ENCODE measurements at regions not wholly inside any gene's neighbourhood (a gene's known extent, or its start where the extent isn't known, plus 50 kb on each side); places are given as distances from the start of the nearest gene placed in this dataset.

DNA sequence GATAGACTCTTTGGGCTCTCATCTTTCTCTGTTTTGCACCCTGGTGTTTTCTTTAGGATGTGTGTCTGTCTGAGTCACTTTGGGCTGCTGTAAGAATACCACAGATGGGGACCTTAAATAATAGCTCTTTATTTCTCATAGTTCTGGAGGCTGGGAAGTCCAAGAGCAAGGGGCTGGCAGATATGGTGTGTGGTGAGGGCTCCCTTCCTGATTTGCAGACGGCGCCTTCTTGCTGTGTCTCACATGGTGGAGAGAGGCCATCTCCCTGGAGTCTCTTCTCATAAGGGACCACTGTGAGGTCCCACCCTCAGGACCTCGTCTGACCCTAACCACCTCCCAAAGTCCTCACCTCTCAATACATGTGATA lies 93.7 kb upstream of the ADRA2C start:
- ATAC-seq, result no peak
- TF ChIP-seq ZFP30 (CRISPR knock-in tag; IDR thresholded peaks at IDR 0.05) (no peak), TOX (CRISPR knock-in tag; IDR thresholded peaks at IDR 0.05; ENCODE audit: borderline replicate concordance) (no peak), RARB (CRISPR knock-in tag; IDR thresholded peaks at IDR 0.05) (no peak), CSDC2 (CRISPR knock-in tag; IDR thresholded peaks at IDR 0.05) (no peak), ISL1 (CRISPR knock-in tag; IDR thresholded peaks at IDR 0.05) (no peak), ZNF565 (CRISPR knock-in tag; conservative IDR thresholded peaks at IDR 0.05; ENCODE audit: low read depth) (no peak), BACH2 (CRISPR knock-in tag; IDR thresholded peaks at IDR 0.05; ENCODE audit: borderline replicate concordance) (no peak), ZC3H10 (CRISPR knock-in tag; IDR thresholded peaks at IDR 0.05) (no peak), ZNF8 (CRISPR knock-in tag; IDR thresholded peaks at IDR 0.05) (no peak), ESRRG (CRISPR knock-in tag; IDR thresholded peaks at IDR 0.05) (no peak), OSR1 (CRISPR knock-in tag; IDR thresholded peaks at IDR 0.05) (no peak), ARNTL (CRISPR knock-in tag; IDR thresholded peaks at IDR 0.05; ENCODE audit: borderline replicate concordance, low read depth) (no peak), GLIS3 (CRISPR knock-in tag; IDR thresholded peaks at IDR 0.05) (no peak)
- TF ChIP-seq, protein P1, sequence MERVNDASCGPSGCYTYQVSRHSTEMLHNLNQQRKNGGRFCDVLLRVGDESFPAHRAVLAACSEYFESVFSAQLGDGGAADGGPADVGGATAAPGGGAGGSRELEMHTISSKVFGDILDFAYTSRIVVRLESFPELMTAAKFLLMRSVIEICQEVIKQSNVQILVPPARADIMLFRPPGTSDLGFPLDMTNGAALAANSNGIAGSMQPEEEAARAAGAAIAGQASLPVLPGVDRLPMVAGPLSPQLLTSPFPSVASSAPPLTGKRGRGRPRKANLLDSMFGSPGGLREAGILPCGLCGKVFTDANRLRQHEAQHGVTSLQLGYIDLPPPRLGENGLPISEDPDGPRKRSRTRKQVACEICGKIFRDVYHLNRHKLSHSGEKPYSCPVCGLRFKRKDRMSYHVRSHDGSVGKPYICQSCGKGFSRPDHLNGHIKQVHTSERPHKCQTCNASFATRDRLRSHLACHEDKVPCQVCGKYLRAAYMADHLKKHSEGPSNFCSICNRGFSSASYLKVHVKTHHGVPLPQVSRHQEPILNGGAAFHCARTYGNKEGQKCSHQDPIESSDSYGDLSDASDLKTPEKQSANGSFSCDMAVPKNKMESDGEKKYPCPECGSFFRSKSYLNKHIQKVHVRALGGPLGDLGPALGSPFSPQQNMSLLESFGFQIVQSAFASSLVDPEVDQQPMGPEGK (CRISPR knock-in tag; IDR thresholded peaks at IDR 0.05; ENCODE audit: borderline replicate concordance), result no peak
- TF ChIP-seq, protein P2, sequence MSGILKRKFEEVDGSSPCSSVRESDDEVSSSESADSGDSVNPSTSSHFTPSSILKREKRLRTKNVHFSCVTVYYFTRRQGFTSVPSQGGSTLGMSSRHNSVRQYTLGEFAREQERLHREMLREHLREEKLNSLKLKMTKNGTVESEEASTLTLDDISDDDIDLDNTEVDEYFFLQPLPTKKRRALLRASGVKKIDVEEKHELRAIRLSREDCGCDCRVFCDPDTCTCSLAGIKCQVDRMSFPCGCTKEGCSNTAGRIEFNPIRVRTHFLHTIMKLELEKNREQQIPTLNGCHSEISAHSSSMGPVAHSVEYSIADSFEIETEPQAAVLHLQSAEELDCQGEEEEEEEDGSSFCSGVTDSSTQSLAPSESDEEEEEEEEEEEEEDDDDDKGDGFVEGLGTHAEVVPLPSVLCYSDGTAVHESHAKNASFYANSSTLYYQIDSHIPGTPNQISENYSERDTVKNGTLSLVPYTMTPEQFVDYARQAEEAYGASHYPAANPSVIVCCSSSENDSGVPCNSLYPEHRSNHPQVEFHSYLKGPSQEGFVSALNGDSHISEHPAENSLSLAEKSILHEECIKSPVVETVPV (CRISPR knock-in tag; IDR thresholded peaks at IDR 0.05), result no peak
- TF ChIP-seq, protein P3, sequence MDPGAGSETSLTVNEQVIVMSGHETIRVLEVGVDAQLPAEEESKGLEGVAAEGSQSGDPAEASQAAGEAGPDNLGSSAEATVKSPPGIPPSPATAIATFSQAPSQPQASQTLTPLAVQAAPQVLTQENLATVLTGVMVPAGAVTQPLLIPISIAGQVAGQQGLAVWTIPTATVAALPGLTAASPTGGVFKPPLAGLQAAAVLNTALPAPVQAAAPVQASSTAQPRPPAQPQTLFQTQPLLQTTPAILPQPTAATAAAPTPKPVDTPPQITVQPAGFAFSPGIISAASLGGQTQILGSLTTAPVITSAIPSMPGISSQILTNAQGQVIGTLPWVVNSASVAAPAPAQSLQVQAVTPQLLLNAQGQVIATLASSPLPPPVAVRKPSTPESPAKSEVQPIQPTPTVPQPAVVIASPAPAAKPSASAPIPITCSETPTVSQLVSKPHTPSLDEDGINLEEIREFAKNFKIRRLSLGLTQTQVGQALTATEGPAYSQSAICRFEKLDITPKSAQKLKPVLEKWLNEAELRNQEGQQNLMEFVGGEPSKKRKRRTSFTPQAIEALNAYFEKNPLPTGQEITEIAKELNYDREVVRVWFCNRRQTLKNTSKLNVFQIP (CRISPR knock-in tag; IDR thresholded peaks at IDR 0.05; ENCODE audit: borderline replicate concordance, low read depth), result no peak
- TF ChIP-seq, protein P4, sequence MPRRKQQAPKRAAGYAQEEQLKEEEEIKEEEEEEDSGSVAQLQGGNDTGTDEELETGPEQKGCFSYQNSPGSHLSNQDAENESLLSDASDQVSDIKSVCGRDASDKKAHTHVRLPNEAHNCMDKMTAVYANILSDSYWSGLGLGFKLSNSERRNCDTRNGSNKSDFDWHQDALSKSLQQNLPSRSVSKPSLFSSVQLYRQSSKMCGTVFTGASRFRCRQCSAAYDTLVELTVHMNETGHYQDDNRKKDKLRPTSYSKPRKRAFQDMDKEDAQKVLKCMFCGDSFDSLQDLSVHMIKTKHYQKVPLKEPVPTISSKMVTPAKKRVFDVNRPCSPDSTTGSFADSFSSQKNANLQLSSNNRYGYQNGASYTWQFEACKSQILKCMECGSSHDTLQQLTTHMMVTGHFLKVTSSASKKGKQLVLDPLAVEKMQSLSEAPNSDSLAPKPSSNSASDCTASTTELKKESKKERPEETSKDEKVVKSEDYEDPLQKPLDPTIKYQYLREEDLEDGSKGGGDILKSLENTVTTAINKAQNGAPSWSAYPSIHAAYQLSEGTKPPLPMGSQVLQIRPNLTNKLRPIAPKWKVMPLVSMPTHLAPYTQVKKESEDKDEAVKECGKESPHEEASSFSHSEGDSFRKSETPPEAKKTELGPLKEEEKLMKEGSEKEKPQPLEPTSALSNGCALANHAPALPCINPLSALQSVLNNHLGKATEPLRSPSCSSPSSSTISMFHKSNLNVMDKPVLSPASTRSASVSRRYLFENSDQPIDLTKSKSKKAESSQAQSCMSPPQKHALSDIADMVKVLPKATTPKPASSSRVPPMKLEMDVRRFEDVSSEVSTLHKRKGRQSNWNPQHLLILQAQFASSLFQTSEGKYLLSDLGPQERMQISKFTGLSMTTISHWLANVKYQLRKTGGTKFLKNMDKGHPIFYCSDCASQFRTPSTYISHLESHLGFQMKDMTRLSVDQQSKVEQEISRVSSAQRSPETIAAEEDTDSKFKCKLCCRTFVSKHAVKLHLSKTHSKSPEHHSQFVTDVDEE (CRISPR knock-in tag; IDR thresholded peaks at IDR 0.05), result no peak

DNA sequence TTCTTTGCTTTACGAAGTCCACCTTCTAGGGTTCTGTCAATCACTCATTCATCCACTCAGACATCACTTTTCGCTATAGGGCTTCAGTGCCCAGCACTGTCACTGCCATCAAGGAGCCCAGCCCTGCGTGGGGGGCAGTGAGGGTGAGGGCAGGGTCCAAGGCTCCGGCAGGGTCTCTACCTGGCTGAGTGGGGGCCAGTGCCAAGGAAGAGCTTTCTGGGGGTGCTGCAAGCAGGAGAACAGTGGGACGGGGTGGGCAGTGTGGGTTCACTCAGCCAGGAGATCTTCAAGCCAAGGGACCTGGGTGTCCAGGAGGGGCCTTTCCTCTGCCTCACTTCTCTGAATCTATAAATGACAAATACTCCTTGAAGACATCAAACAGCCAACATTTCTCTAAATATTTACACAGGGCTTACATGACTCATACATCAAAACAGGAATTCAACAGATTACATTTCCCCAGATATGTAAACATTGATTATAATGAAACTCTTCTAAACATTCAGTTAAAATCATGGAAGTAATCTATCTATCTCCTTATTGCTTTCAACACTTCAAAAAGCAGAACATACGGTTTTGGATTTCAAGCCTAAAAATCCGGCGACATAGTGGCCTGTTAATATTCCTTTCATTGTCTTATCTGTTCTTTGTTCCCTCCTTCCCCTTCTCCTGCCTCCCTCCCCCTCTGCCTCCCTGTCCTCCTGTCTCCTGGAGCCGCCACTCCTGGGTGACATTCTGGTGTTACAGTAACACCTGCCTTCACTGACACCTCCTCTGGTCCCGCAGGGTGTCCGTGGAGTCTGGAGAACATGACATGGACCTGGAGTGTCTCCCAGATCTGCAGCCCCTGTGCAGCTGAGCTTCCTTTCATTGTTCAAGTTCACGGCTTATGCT lies 94.4 kb upstream of the ADRA2C start:
- no peak for ATAC-seq
- TF ChIP-seq ESRRG (CRISPR knock-in tag; IDR thresholded peaks at IDR 0.05) (no peak), ZNF70 (CRISPR knock-in tag; IDR thresholded peaks at IDR 0.05) (no peak), ZFP30 (CRISPR knock-in tag; IDR thresholded peaks at IDR 0.05) (no peak), PPARA (CRISPR knock-in tag; IDR thresholded peaks at IDR 0.05; ENCODE audit: borderline replicate concordance) (no peak), TOX (CRISPR knock-in tag; IDR thresholded peaks at IDR 0.05; ENCODE audit: borderline replicate concordance) (no peak), GLIS3 (CRISPR knock-in tag; IDR thresholded peaks at IDR 0.05) (no peak), ZFP3 (CRISPR knock-in tag; IDR thresholded peaks at IDR 0.05) (no peak), ZNF565 (CRISPR knock-in tag; conservative IDR thresholded peaks at IDR 0.05; ENCODE audit: low read depth) (no peak), CSDC2 (CRISPR knock-in tag; IDR thresholded peaks at IDR 0.05) (no peak), OSR1 (CRISPR knock-in tag; IDR thresholded peaks at IDR 0.05) (no peak), BACH2 (CRISPR knock-in tag; IDR thresholded peaks at IDR 0.05; ENCODE audit: borderline replicate concordance) (no peak), ARNTL (CRISPR knock-in tag; IDR thresholded peaks at IDR 0.05; ENCODE audit: borderline replicate concordance, low read depth) (no peak)
- TF ChIP-seq, protein P2 (CRISPR knock-in tag; IDR thresholded peaks at IDR 0.05), result no peak
- TF ChIP-seq, protein P1 (CRISPR knock-in tag; IDR thresholded peaks at IDR 0.05; ENCODE audit: borderline replicate concordance), result no peak
- TF ChIP-seq, protein P3 (CRISPR knock-in tag; IDR thresholded peaks at IDR 0.05; ENCODE audit: borderline replicate concordance, low read depth), result no peak
- TF ChIP-seq, protein P5, sequence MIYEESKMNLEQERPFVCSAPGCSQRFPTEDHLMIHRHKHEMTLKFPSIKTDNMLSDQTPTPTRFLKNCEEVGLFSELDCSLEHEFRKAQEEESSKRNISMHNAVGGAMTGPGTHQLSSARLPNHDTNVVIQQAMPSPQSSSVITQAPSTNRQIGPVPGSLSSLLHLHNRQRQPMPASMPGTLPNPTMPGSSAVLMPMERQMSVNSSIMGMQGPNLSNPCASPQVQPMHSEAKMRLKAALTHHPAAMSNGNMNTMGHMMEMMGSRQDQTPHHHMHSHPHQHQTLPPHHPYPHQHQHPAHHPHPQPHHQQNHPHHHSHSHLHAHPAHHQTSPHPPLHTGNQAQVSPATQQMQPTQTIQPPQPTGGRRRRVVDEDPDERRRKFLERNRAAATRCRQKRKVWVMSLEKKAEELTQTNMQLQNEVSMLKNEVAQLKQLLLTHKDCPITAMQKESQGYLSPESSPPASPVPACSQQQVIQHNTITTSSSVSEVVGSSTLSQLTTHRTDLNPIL (CRISPR knock-in tag; IDR thresholded peaks at IDR 0.05; ENCODE audit: low read depth), result no peak
